GM10847 (cell line): ENCODE measurements at regions not wholly inside any gene's neighbourhood (a gene's known extent, or its start where the extent isn't known, plus 50 kb on each side); places are given as distances from the start of the nearest gene placed in this dataset.

Experiments used
- POLR2A ChIP-seq: IDR thresholded peaks from 2 replicates; pipeline ENCODE4 v1.6.1; 2011; ENCODE audit not compliant: insufficient read length; ENCODE audit errors: extremely low read depth

DNA sequence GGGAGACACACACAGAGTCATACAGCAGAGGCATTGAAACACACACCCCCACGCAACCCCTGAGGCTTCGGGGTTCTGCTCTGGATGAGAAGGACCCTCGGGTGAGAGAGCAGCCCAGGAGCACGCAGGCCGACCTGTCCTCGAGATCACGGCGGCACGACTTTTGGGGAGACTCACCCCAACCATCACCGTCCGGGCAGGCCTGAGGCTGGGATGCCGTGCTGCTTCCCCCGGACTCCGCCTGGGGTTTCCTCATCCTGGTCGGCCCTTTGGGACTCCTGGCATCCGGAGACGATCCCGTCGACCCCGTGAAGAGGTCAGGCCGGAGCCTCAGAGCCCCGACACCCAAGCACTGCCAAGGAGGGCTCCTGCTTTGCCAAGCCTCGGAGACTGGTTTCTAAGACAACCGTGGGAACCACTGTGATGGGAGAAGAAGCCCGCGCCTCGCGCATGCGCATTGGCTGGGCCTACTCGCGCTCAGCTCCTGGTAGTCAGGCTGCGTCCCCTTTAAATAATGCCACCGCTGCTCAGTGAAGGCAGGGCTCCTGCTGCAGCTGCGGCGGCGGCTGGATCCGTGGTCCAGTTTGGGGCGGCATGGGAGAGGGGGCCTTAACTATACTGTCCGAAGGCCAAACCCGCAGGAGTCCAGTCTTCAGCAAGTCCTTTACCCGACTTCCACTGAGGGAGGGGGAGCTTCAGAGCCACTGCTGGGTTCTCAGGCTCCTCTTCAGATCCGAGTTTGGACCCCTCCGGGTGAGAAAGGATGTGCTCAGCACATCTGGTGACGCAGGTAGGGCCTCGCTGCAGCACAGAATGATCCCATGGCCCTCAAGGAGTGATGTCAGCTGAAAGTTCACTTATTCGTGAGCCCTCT, 171.4 kb upstream of the ZNF337 start:
- TF ChIP-seq POLR2A = no peak

DNA sequence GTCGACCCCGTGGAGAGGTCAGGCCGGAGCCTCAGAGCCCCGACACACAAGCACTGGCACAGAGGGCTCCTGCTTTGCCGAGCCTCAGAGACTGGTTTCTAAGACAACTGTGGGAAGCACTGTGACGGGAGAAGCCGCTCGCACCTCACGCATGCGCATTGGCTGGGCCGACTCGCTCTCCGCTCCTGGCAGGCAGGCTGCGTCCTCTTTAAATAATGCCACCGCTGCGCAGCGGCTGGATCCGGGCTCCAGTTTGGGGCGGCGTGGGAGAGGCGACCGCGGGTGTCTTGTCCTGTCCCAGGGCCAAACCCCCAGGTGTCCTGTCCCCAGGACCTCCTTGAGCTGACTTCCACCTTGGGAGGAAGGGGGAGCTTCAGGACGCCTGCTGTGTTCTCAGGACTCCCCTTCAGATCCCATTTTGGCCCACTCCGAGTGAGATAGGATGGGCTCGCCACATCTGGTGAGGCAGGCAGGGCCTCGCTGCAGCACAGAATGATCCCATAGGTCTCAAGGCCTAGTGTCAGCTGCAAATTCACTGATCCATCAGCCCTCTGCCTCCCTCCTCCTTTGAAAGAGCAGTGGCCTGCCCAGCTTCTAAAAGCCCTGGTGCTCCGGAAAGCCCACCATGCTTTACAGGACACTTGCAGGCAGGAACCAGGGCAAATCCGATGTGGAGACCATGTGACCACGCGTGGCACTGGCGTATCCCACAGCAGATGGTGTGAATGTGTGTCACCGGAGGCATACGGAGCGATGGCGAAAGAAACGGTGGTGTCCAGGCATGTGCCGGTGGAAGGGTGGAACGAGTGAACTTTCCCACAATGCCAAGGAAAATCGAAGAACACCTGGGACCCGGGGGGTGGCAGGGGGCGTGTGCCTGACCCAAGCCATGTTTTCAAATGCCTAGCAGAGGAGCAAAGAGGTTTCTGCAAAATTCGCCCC, 169.3 kb upstream of the ZNF337 start:
- TF ChIP-seq POLR2A = no peak

DNA sequence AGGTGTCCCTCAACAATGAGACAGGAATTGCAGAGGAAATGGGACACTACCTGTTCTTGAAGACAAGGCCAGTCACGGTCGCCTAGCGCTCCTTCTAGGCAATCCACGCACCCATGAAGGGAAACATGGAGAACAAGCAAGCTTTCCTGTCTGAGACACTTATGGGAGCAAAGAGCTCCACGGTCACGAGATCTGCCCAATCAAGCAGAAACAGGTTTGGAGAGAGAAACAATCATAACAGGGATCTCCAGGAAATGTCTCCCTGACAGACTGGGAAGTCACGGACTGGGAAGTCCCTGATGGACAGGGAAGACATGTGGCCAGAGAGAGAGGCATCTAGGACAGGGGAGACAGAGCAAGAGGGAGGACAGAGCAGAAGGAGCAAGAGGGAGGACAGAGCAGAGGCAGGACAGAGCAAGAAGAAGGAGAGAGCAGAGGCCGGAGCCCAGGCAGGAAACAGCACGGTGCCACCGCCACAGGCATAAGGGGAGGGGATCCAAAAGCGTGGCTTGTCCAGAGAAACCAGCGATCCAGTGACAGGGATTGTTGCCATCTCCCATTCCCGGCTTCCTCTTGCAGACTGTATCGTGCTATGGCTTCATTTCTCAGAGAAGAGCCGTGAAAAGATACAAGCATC, 167.8 kb upstream of the ZNF337 start:
- no peak for TF ChIP-seq POLR2A

DNA sequence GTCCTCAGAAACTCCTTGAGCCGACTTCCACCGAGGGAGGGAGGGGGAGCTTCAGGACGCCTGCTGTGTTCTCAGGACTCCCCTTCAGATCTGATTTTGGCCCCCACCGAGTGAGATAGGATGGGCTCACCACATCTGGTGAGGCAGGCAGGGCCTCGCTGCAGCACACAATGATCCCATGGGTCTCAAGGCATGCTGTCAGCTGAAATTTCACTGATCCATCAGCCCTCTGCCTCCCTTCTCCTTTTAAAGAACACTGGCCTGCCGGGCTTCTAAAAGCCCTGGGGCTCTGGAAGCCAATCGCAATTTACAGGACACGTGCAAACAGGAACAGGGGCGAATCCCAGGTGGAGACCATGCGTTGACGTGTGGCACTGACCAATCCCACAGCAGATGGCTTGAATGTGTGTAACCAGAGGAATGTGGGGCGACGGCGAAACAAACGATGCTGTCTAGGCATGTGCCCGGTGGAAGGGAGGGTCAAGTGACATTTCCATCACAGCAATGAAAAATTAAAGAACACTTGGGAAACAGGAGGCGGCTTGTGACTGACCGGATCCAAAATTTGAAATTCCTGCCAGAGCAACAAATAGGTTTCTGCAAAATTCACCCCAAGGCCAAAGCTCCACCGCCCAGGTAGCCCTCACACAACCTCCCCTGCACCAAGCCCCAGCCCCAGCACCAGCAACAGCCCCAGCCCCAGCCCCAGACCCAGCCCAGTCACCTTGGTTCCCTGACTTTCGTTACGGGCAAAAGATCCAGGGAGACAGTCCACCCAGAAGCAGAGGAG, 167.1 kb upstream of the ZNF337 start:
- no peak for TF ChIP-seq POLR2A

DNA sequence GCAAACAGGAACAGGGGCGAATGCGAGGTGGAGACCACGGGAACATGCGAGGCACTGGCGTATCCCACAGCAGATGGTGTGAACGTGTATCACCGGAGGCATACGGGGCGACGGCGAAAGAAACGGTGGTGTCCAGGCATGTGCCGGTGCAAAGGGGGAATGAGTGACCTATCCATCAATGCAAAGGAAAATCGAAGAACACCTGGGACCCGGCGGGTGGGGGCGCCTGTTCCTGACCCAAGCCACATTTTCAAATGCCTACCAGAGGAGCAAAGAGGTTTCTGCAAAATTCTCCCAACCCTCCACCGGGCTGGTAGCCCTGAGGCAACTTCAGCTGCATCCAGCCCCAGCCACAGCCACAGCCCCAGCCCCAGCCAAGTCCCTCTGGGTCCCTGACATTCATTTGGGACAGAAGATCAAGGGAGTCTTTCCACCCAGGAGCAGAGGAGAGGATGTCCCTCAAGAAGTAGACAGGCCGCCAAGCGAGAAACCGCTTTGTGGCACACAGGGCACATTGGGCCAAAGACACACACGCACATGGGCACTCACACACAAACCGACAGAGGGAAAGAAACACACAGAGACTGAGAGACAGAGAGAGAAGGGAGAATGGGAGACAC, 164.0 kb upstream of the ZNF337 start:
- TF ChIP-seq POLR2A = no peak

DNA sequence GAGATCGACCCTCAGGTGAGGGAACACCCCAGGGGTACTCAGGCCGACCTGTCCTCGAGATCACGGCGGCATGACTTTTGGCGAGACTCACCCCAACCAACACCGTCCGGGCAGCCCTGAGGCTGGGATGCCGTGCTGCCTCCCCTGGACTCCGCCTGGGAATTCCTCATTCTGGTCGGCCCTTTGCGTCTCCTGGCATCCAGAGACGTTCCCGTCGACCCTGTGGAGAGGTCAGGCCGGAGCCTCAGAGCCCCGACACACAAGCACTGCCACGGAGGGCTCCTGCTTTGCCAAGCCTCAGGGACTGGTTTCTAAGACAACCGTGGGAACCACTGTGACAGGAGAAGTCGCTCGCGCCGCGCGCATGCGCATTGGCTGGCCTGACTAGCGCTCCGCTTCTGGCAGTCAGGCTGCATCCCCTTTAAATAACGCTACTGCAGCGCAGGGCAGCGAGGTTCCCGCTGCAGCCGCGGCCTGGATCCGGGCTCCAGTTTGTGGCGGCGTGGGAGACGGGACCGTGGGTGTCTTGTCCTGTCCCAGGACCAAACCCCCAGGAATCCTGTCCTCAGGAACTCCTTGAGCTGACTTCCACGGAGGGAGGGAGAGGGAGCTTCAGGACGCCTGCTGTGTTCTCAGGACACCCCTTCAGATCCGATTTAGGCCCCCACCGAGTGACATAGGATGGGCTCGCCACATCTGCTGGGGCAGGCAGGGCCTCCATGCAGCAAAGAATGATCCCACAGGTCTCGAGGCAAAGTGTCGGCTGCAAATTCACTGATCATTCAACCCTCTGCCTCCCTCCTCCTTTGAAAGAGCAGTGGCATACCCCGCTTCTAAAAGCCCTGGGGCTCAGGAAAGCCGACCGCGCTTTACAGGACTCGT, 163.2 kb upstream of the ZNF337 start:
- TF ChIP-seq POLR2A = no peak

DNA sequence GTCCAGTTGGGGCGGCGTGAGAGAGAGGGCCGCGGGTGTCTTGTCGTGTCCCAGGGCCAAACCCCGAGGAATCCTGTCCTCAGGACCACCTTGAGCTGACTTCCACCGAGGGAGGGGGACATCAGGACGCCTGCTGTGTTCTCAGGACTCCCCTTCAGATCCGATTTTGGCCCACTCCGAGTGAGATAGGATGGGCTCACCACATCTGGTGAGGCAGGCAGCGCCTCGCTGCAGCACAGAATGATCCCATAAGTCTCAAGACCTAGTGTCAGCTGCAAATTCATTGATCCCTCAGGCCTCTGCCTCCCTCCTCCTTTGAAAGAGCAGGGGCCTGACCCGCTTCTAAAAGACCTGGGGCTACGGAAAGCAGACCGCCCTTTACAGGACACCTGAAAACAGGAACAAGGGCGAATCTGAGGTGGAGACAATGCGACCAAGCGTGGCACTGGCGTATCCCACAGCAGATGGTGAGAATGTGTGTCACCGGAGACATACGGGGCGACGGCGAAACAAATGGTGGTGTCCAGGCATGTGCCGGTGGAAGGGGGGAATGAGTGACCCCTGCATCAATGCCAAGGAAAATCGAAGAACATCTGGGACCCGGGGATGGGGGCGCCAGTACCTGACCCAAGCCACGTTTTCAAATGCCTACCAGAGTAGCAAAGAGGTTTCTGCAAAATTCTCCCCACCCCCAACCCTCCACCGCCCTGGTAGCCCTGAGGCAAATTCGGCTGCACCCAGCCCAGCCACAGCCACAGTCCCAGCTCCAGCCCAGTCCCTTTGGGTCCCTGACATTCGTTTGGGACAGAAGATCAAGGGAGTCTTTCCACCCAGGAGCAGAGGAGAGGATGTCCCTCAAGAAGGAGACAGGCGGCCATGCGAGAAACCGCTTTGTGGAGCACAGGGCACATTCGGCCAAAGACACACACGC, 162.1 kb upstream of the ZNF337 start:
- TF ChIP-seq POLR2A = no peak

DNA sequence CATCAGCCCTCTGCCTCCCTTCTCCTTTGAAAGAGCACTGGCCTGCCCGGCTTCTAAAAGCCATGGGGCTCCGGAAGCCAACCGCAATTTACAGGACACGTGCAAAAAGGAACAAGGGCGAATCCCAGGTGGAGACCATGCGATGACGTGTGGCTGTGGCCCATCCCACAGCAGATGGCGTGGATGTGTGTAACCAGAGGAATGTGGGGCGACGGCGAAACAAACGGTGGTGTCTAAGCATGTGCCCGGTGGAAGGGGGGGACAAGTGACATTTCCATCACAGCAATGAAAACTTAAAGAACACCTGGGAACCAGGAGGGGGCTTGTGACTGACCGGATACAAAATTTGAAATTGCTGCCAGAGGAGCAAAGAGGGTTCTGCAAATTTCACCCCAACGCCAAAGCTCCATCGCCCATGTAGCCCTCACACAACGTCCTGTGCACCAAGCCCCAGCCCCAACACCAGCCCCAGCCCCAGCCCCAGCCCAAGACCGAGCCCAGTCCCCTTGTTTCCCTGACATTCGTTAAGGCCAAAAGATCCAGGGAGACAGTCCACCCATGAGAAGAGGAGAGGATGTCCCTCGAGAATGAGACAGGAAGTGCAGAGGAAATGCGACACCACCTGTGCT, 159.7 kb upstream of the ZNF337 start:
- TF ChIP-seq POLR2A = no peak

DNA sequence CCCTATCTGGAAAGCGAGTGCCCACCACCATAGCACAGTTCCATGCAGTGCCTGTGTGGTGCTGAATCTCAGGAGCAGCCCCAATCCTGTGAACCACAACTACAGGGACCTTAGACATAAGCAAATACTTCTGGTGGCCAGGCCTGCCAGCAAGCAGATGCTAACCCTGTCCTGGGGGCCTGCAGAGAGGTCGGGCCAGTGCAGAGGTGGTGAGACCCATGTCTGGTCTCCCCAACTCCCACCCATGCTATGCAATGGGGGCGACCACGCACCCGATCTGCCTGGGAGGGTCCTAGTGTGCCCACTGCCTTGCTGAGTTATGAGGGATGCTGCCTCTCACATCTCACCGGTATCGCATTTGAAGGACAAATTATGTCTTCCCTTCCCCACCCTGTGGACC, 151.6 kb upstream of the ZNF337 start:
- TF ChIP-seq POLR2A = no peak

DNA sequence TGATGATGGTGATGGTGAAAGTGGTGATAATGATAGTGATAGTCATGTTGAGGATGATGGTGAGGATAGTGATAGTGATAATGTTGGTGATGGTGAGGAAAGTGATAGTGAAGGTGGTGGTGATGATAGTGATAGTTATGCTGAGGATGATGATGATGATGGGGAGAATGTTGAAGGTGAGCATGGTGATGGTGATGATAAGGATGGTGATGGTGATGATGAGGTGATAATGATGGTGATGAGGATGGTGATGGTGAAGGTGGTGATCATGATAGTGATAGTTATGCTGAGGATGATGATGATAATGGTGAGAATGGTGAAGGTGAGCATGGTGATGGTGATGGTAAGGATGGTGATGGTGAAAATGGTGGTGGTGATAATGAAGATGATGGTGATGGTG, 64.9 kb upstream of the ZNF337 start:
- no peak for TF ChIP-seq POLR2A

DNA sequence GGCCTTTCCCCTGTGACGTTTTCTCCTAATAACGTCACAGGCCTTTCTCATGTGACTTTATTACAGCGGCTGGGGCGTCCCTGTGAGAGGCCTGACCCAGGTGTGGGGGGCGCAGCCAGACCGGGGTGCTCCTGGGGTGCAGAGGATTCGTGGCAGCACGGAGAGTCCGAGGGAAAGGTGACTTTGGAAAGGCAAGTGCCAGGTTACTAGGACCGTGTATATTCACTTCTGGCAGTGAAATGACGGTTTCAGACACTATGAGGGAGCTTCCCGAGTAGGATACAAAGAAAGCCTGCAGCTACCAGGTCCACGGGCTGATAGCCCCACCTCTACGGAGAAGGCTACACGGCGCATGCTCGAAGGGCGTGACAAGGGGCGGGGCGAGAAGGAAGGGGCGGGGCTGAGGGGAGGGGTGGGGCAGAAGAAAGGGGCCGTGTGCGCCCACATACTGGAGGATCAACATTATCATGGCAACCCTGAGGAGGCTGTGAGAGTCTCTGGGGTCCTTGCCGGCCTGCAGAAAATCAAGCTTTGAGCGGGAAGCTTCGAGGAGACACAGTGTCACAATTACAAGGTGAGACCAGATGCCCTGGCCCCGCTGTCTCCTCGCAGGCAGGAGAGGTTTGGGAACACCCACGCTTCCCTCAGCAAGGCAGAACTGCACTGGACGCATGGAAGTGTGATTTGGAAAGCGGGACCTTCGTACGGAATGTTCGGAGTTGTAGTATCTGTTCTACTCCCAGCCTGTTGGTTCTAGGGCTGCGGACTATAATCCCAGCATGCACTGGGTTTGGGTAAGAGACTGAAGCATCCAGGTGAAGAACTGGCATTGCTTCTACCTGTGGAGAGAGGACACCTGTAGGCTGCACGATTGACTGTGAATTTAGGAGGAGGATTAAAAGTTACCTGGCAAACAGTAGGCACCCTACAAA, 54.4 kb upstream of the ZNF337 start:
- peak; percentile 26 for TF ChIP-seq POLR2A
